Left ventricle myocardium inferior (tissue), 1 donor: ENCODE measurements at regions not wholly inside any gene's neighbourhood (a gene's known extent, or its start where the extent isn't known, plus 50 kb on each side); places are given as distances from the start of the nearest gene placed in this dataset.

Experiments used
- DNase-seq: peaks from one replicate; pipeline ENCODE4 v3.0.0-alpha.2; 2020
- H3K27ac ChIP-seq: fragments of 200-600 bp; replicated peaks from 2 replicates; pipeline ENCODE4 v1.8.0; 2021
- H3K27me3 ChIP-seq: fragments of 200-600 bp; 2 replicates; pipeline ENCODE4 v1.8.0; 2021; ENCODE audit warnings: low read depth
- H3K36me3 ChIP-seq: fragments of 200-600 bp; 2 replicates; pipeline ENCODE4 v1.8.0; 2021
- H3K4me1 ChIP-seq: fragments of 200-600 bp; 2 replicates; pipeline ENCODE4 v1.8.0; 2021
- H3K4me3 ChIP-seq: fragments of 200-600 bp; 2 replicates; pipeline ENCODE4 v1.8.0; 2021; ENCODE audit warnings: mild to moderate bottlenecking, moderate library complexity
- H3K9me3 ChIP-seq: fragments of 200-600 bp; replicated peaks from 2 replicates; pipeline ENCODE4 v1.8.0; 2021
- intact Hi-C: fragments of 100-400 bp; cut with micrococcal nuclease; formaldehyde crosslinking; loops from one replicate; pipeline ENCODE4 v1.11.0; 2022
- TF ChIP-seq, protein P1 (sequence below): fragments of 200-600 bp; IDR thresholded peaks from 2 replicates; pipeline ENCODE4 v1.8.0; 2021; ENCODE audit warnings: antibody characterized with exemption, mild to moderate bottlenecking, borderline replicate concordance
- donor health status: DM: no; HTN: yes; CAD: no; lungs with severe emphysema.

DNA sequence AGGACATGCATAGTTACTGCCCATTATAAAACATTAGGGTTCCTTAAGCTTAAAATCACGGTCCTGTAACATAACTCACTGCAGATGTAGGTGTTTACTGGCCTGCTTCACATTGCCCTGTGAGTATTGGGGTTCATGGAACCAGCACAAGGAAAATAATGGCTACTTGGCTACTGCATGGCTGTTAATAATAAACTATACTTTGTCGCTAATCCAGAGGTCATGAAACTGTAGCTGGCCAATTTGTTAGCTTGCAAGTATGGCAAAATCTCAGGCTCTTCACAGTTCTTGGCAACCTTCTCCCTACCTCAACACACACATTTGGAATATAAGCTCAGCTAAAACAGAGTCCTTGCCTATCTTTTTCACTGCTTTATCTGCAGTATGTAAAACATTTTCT is 274.0 kb upstream of the NR5A2 start:
- no peaks in the 10 kb centered on the region for H3K4me1 ChIP-seq
- no peaks in the 10 kb centered on the region for H3K36me3 ChIP-seq
- TF ChIP-seq, protein P1, sequence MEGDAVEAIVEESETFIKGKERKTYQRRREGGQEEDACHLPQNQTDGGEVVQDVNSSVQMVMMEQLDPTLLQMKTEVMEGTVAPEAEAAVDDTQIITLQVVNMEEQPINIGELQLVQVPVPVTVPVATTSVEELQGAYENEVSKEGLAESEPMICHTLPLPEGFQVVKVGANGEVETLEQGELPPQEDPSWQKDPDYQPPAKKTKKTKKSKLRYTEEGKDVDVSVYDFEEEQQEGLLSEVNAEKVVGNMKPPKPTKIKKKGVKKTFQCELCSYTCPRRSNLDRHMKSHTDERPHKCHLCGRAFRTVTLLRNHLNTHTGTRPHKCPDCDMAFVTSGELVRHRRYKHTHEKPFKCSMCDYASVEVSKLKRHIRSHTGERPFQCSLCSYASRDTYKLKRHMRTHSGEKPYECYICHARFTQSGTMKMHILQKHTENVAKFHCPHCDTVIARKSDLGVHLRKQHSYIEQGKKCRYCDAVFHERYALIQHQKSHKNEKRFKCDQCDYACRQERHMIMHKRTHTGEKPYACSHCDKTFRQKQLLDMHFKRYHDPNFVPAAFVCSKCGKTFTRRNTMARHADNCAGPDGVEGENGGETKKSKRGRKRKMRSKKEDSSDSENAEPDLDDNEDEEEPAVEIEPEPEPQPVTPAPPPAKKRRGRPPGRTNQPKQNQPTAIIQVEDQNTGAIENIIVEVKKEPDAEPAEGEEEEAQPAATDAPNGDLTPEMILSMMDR: no peak
- H3K9me3 ChIP-seq: peaks cover 7% of the 10 kb centered on the region
- H3K27me3 ChIP-seq: peaks cover 11% of the 10 kb centered on the region
- intact Hi-C loops: no loop called here
- no peak overlapping the region for H3K27ac ChIP-seq
- H3K4me3 ChIP-seq: no peak overlapping the region
- DNase-seq: no peak

DNA sequence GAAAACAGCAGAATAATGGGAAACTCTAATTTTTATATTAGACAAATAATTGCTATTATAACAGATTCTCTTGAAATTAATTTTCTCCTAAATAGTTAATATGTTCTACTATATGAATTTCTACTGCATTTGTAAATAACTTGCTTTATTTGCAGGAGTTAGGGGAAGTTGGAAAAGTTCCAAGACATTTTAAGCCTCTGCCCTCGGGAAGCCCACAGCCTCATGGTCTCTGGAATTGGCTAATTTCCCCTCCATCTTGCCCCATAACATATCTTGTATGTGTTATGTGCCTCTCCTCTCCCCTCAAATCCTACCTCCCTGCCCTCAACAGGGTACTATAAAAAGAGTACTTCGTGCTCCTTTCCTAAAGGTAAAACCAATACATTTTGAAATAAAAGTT is 271.4 kb upstream of the NR5A2 start:
- Histone ChIP-seq H3K36me3 (no peaks in the 10 kb centered on the region), H3K9me3 (peaks cover 7% of the 10 kb centered on the region), H3K27ac (no peak overlapping the region), H3K27me3 (no peaks in the 10 kb centered on the region), H3K4me3 (no peak overlapping the region), H3K4me1 (no peaks in the 10 kb centered on the region)
- no peak for DNase-seq
- TF ChIP-seq, protein P1: no peak
- intact Hi-C loops: no loop called here

DNA sequence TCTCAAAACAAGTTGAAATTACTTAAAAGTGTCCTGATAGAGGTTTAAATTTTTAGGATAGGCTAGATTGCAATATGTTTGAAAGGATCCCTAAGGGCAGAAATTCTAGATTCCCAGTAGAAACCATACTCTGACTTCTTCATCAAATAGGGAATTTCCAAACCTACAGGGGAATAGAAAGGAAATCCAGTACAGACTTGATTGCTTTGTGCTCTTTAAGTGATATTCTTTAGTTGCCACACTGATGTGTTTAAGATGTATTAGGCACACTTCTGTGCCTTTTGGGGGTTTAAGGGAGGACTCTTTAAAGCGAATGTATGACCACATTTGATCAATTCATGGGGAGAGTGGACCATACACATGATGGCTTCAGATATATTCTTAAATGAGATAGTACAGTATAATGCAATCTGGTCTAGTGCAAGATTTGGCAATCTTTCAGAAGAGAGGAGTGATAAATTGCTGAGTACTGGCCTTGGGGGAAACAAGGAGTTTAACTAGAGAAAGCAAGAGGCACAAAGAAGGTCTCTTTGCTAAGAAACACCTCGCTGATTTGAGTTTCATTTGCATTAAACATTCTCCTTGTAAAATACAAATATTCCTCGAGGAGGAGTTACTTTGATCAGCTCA is 268.8 kb upstream of the NR5A2 start:
- no peaks in the 10 kb centered on the region for H3K4me1 ChIP-seq
- H3K27ac ChIP-seq: no peak overlapping the region
- TF ChIP-seq, protein P1: no peak
- DNase-seq: no peak
- H3K27me3 ChIP-seq: no peaks in the 10 kb centered on the region
- H3K9me3 ChIP-seq: peaks cover 2% of the 10 kb centered on the region
- H3K4me3 ChIP-seq: no peak overlapping the region
- H3K36me3 ChIP-seq: no peaks in the 10 kb centered on the region
- intact Hi-C loops: no loop called here

DNA sequence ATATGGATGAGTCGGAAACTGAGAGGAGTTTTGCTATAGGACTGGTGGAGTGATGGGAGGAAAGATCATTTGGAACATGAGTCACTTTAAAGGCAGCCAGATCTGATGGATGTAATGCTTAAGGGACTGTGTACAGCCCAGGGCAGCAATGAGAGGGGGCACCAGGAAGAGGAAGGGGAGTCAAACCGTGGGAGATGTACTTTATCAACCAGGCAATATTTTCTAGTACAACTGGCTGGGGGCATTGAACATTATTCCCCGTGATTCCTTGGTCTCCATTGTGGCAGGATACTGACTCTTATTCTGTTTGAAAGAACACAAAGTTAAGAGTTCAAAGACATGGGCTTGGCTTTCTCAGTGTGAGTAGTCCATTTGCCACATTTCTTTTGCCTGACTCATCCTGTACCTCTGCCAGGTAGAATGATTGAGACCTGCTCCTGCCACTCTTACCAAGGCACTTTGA is 268.2 kb upstream of the NR5A2 start:
- Histone ChIP-seq H3K27me3 (no peaks in the 10 kb centered on the region), H3K36me3 (no peaks in the 10 kb centered on the region), H3K4me3 (no peak overlapping the region), H3K27ac (no peak overlapping the region), H3K9me3 (no peaks in the 10 kb centered on the region), H3K4me1 (no peaks in the 10 kb centered on the region)
- intact Hi-C loops: no loop called here
- TF ChIP-seq, protein P1: no peak
- DNase-seq: no peak

DNA sequence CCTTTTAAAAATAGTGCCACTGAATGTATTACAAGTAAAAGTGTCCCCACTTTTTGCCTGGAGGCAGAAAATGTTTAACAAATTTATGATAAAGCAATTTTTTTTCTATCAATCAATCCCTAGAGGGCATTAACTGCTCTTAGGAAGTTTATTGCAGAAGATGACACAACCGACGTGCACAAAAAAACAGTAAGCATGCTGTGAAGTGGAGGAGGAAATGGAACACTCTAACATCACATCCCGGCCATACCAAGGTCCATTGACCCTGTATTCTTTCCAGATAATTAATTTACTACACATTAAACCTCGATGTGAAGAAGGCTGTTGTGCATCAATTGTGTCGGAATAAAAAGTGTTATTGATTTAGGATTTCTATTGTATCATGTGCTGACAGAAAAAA is 264.9 kb upstream of the NR5A2 start:
- Histone ChIP-seq H3K4me1 (no peaks in the 10 kb centered on the region), H3K36me3 (no peaks in the 10 kb centered on the region), H3K27me3 (no peaks in the 10 kb centered on the region), H3K9me3 (peaks cover 32% of the 10 kb centered on the region), H3K27ac (no peak overlapping the region), H3K4me3 (no peak overlapping the region)
- DNase-seq: no peak
- intact Hi-C loops: no loop called here
- TF ChIP-seq, protein P1: no peak
